K562 (cell line): ENCODE measurements at regions not wholly inside any gene's neighbourhood (a gene's known extent, or its start where the extent isn't known, plus 50 kb on each side); places are given as distances from the start of the nearest gene placed in this dataset.

Experiments
- CTCF ChIP-seq, 3 experiments: IDR thresholded peaks in 2 of 3; conservative IDR thresholded peaks in 1 of 3; 2 replicates each; pipeline ENCODE4 v1.5.1; 2011 to 2012; ENCODE audit warnings: low read length in 3 of 3, mild to moderate bottlenecking in 3 of 3, control low read depth in 2 of 3, improper control_type of control experiment in 1 of 3, inconsistent platforms in 1 of 3, low read depth in 1 of 3, mixed read lengths in 1 of 3, moderate library complexity in 1 of 3; ENCODE audit not compliant: insufficient read depth in 2 of 3
- E2F3 ChIP-seq: fragments of 250-450 bp; sonication (Bioruptor Pico); IDR thresholded peaks from 2 replicates; pipeline ENCODE4 v1.4.0; 2020; ENCODE audit warnings: mild to moderate bottlenecking
- ELK3 ChIP-seq: fragments of 450-650 bp; formaldehyde crosslinking; IDR thresholded peaks from 2 replicates; pipeline ENCODE4 v1.4.0; 2020; ENCODE audit warnings: mild to moderate bottlenecking
- FOSL1 ChIP-seq: fragments of 200-800 bp; sonication (Bioruptor generic); conservative IDR thresholded peaks from 2 replicates; pipeline ENCODE4 v1.6.1; 2016; ENCODE audit warnings: missing genetic modification characterization, missing compliant biosample characterization
- MAZ ChIP-seq, 2 experiments: fragments of 450-650 bp in 1 of 2; sonication (generic) in 1 of 2; formaldehyde crosslinking; IDR thresholded peaks in 1 of 2; conservative IDR thresholded peaks in 1 of 2; 2 replicates each; pipeline versions ENCODE4 v1.4.0 to v1.5.0; 2020; ENCODE audit warnings: mild to moderate bottlenecking in 1 of 2, missing genetic modification reagents in 1 of 2
- NCOR1 ChIP-seq: fragments of 450-650 bp; IDR thresholded peaks from 2 replicates; pipeline ENCODE4 v1.6.1; 2016; ENCODE audit warnings: mild to moderate bottlenecking, moderate library complexity
- RBM39 ChIP-seq: fragments of 200-400 bp; formaldehyde crosslinking; optimal IDR thresholded peaks from 2 replicates; pipeline ENCODE3; 2018; ENCODE audit warnings: low read depth, low read length
- TBP ChIP-seq: optimal IDR thresholded peaks from 2 replicates; pipeline ENCODE3; 2011; ENCODE audit warnings: low read depth, low read length, improper control_type of control experiment
- UBTF ChIP-seq, 2 experiments: IDR thresholded peaks; 2 replicates each; pipeline ENCODE4 v1.6.1; 2012; ENCODE audit warnings: improper control_type of control experiment in 2 of 2, low read depth in 2 of 2, low read length in 2 of 2, borderline replicate concordance in 1 of 2

GRCh38 chr16:87048038-87048729 is 269.0 kb downstream of the C16orf95 start:
- TF ChIP-seq ELK3 (no peak), TBP (no peak), NCOR1 (no peak), UBTF (IDR thresholded peaks at IDR 0.05; ENCODE audit: borderline replicate concordance in 1 of 2, low read depth in 2 of 2, low read length in 2 of 2) (no peak), FOSL1 (tag) (no peak), CTCF (IDR thresholded peaks at IDR 0.05 in 2 of 3, conservative IDR thresholded peaks at IDR 0.05 in 1 of 3; ENCODE audit: insufficient read depth in 2 of 3, low read depth in 1 of 3, low read length in 3 of 3) (no peak), RBM39 (no peak), MAZ (CRISPR knock-in tag; conservative IDR thresholded peaks at IDR 0.05 in 1 of 2, IDR thresholded peaks at IDR 0.05 in 1 of 2) (no peak), E2F3 (CRISPR knock-in tag) (no peak)
